Breast epithelium (tissue), 4 donors: ENCODE measurements at regions not wholly inside any gene's neighbourhood (a gene's known extent, or its start where the extent isn't known, plus 50 kb on each side); places are given as distances from the start of the nearest gene placed in this dataset.

Experiments used
- DNase-seq, 2 donors: peaks; one replicate each; pipeline ENCODE4 v3.0.0-alpha.2; 2019; ENCODE audit warnings: low spot score in 2 of 2
- H3K27ac ChIP-seq, 2 donors: fragments of 200-600 bp; sonication (generic) in 1 of 2; one replicate each; pipeline ENCODE4 v1.5.1; 2016 to 2019; ENCODE audit warnings: mild to moderate bottlenecking in 1 of 2
- H3K27me3 ChIP-seq, 2 donors: fragments of 200-600 bp; sonication (generic) in 1 of 2; one replicate each; pipeline versions ENCODE4 v1.5.1 to v1.6.0; 2017 to 2019; ENCODE audit warnings: control low read depth in 1 of 2, mild to moderate bottlenecking in 1 of 2
- H3K36me3 ChIP-seq: fragments of 200-600 bp; one replicate; pipeline ENCODE4 v1.5.1; 2019
- H3K4me1 ChIP-seq, 2 donors: fragments of 200-600 bp; sonication (generic); one replicate each; pipeline ENCODE4 v1.5.1; 2016 to 2019; ENCODE audit warnings: control low read depth in 1 of 2
- H3K4me3 ChIP-seq, 3 donors: fragments of 200-600 bp; sonication (generic); 1 replicate in 2 of 3; 2 replicates in 1 of 3; pipeline ENCODE4 v1.5.1; 2016 to 2019; ENCODE audit warnings: mild to moderate bottlenecking in 3 of 3, moderate library complexity in 2 of 3
- H3K9me3 ChIP-seq, 2 donors: fragments of 200-600 bp; sonication (generic) in 1 of 2; one replicate each; pipeline ENCODE4 v1.5.1; 2016 to 2019; ENCODE audit warnings: control low read depth in 1 of 2
- POLR2A ChIP-seq: fragments of 450-650 bp; IDR thresholded peaks from one replicate; pipeline ENCODE4 v1.6.1; 2016; ENCODE audit warnings: antibody characterized with exemption, mild to moderate bottlenecking, moderate library complexity
- POLR2AphosphoS5 ChIP-seq, 3 donors: sonication (generic); formaldehyde crosslinking; IDR thresholded peaks; one replicate each; pipeline ENCODE4 v1.6.1; 2017; ENCODE audit warnings: antibody characterized with exemption in 3 of 3
- intact Hi-C: fragments of 100-400 bp; cut with DNase I; formaldehyde crosslinking; loops from one replicate; pipeline ENCODE4 v1.15.1; 2023; ENCODE audit warnings: low total_unique reads
- TF ChIP-seq, protein P1 (sequence below), 3 donors: fragments of 450-650 bp; IDR thresholded peaks; one replicate each; pipeline ENCODE4 v1.5.1; 2016 to 2017; ENCODE audit warnings: antibody characterized with exemption in 3 of 3, mild to moderate bottlenecking in 3 of 3, moderate library complexity in 3 of 3

- TF ChIP-seq, protein P1, sequence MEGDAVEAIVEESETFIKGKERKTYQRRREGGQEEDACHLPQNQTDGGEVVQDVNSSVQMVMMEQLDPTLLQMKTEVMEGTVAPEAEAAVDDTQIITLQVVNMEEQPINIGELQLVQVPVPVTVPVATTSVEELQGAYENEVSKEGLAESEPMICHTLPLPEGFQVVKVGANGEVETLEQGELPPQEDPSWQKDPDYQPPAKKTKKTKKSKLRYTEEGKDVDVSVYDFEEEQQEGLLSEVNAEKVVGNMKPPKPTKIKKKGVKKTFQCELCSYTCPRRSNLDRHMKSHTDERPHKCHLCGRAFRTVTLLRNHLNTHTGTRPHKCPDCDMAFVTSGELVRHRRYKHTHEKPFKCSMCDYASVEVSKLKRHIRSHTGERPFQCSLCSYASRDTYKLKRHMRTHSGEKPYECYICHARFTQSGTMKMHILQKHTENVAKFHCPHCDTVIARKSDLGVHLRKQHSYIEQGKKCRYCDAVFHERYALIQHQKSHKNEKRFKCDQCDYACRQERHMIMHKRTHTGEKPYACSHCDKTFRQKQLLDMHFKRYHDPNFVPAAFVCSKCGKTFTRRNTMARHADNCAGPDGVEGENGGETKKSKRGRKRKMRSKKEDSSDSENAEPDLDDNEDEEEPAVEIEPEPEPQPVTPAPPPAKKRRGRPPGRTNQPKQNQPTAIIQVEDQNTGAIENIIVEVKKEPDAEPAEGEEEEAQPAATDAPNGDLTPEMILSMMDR (IDR thresholded peaks at IDR 0.05) = no peak
- TF ChIP-seq POLR2AphosphoS5 (IDR thresholded peaks at IDR 0.05) (no peak), POLR2A (no peak)
- intact Hi-C loops = no loop called here
- no peak overlapping the region for H3K27ac ChIP-seq
These were observed 220.6 kb upstream of the UFL1 start for GRCh38 chr6:96301023-96301422.

DNA sequence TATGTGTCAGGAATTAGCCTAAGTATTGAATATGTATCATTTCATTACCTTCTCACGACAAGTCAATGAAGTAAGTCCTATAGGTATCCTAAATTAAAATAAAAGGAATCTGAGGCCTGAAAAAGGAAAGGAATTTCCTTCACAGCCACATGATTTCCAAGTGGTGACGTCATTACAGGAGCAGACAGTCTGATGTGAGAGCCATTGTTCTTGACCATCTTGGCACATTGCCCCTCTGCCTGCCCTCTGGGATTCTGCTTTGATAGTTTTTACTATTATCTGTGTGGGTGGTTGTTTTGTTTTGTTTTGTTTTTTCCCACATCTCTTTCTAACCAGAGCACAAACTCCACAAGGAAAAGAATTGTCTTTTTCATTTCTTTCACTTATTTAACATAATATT is 219.8 kb upstream of the UFL1 start:
- H3K4me3 ChIP-seq = no peak overlapping the region
- H3K9me3 ChIP-seq = no peaks in the 10 kb centered on the region
- intact Hi-C loops = no loop called here
- no peaks in the 10 kb centered on the region for H3K27me3 ChIP-seq
- no peaks in the 10 kb centered on the region for H3K4me1 ChIP-seq
- H3K36me3 ChIP-seq = no peaks in the 10 kb centered on the region
- H3K27ac ChIP-seq = no peak overlapping the region
- TF ChIP-seq POLR2A (no peak), POLR2AphosphoS5 (IDR thresholded peaks at IDR 0.05) (no peak)
- TF ChIP-seq, protein P1 (IDR thresholded peaks at IDR 0.05) = no peak
- no peak for DNase-seq

More at GRCh38 chr6:96301023-96301422, 220.6 kb upstream of the UFL1 start:
- H3K36me3 ChIP-seq = no peaks in the 10 kb centered on the region
- H3K4me1 ChIP-seq = no peaks in the 10 kb centered on the region
- no peak for DNase-seq
- H3K9me3 ChIP-seq = no peaks in the 10 kb centered on the region
- H3K4me3 ChIP-seq = no peak overlapping the region
- no peaks in the 10 kb centered on the region for H3K27me3 ChIP-seq

DNA sequence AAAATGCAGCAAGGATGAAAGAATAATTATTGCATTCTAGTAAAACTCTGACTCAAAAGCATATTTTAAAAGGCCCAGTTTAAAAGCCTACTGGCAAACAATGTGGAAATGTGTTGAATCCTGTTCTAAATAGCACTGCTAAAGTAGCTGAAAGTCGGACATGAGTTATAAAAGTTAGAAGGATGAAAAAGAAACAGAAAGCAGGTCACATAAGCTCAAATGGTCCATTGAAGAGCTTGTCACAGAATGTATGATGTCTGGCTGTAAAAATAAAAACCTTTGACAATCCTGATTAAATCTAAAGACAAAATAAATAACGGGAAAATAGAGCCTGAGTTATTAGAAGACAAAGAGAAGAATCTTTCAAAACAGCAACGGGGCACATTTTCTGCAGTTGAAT is 218.6 kb upstream of the UFL1 start:
- DNase-seq = no peak

DNA sequence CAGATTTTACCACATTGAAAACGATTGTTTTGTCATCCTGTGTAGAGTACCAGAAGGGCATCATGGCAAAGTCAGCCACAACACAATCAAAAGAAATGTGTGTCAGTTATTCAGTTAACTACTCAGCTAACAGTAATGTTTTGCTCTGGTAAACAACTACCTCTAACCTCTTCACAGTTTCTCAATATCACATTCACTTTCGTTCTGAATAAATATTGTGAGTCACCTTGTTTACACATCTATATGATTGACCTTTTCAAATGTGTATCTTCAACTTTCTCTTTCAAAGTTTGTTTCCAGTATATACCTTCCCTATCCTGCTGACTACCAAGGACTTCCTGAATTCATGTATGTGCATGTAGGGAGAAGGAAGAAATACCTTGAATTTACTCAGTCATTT is 216.6 kb upstream of the UFL1 start:
- H3K9me3 ChIP-seq = no peaks in the 10 kb centered on the region
- no peak overlapping the region for H3K27ac ChIP-seq
- TF ChIP-seq POLR2AphosphoS5 (IDR thresholded peaks at IDR 0.05) (no peak), POLR2A (no peak)
- TF ChIP-seq, protein P1 (IDR thresholded peaks at IDR 0.05) = no peak
- H3K4me1 ChIP-seq = no peaks in the 10 kb centered on the region
- DNase-seq = no peak
- no peaks in the 10 kb centered on the region for H3K36me3 ChIP-seq
- intact Hi-C loops = no loop called here
- H3K27me3 ChIP-seq = no peaks in the 10 kb centered on the region
- H3K4me3 ChIP-seq = no peak overlapping the region

More for the DNA sequence above, 218.6 kb upstream of the UFL1 start:
- no peaks in the 10 kb centered on the region for H3K27me3 ChIP-seq
- no peaks in the 10 kb centered on the region for H3K4me1 ChIP-seq
- no peaks in the 10 kb centered on the region for H3K36me3 ChIP-seq
- H3K4me3 ChIP-seq = no peak overlapping the region
- TF ChIP-seq POLR2AphosphoS5 (IDR thresholded peaks at IDR 0.05) (no peak), POLR2A (no peak)
- TF ChIP-seq, protein P1 (IDR thresholded peaks at IDR 0.05) = no peak
- no peak overlapping the region for H3K27ac ChIP-seq
- H3K9me3 ChIP-seq = no peaks in the 10 kb centered on the region
- intact Hi-C loops = no loop called here

GRCh38 chr6:96330884-96331283 is 190.7 kb upstream of the UFL1 start:
- Histone ChIP-seq H3K4me3 (no peak overlapping the region), H3K4me1 (no peaks in the 10 kb centered on the region), H3K36me3 (no peaks in the 10 kb centered on the region), H3K9me3 (peaks cover 0 to 3% of the 10 kb centered on the region in 2 donors), H3K27ac (no peak overlapping the region), H3K27me3 (no peaks in the 10 kb centered on the region)
- intact Hi-C loops = no loop called here
- DNase-seq = no peak
- TF ChIP-seq POLR2A = no peak
- TF ChIP-seq, protein P1 (IDR thresholded peaks at IDR 0.05) = no peak
- TF ChIP-seq POLR2AphosphoS5 (IDR thresholded peaks at IDR 0.05) = no peak
